Activated B cell treated with CpG ODN at 0.5 μM for 24 hours (primary cell): ENCODE measurements at regions not wholly inside any gene's neighbourhood (a gene's known extent, or its start where the extent isn't known, plus 50 kb on each side); places are given as distances from the start of the nearest gene placed in this dataset.

Experiments
- ATAC-seq: fragments of 200-7000 bp; cut with Tn5 transposase; one replicate; pipeline ENCODE4 v1.10.0; 2021; ENCODE audit warnings: low read depth, mild to moderate bottlenecking, moderate library complexity
- CTCF ChIA-PET: fragments of 350-600 bp; sonication (Branson Sonifier 250); formaldehyde crosslinking; loops from one replicate; lab custom pipeline; 2021; ENCODE audit warnings: antibody characterized with exemption; lab: Charles Lee
- POLR2A ChIA-PET: fragments of 350-600 bp; sonication (Branson Sonifier 250); formaldehyde crosslinking; loops from one replicate; lab custom pipeline; 2021; ENCODE audit warnings: antibody characterized with exemption; lab: Charles Lee
- DNase-seq: peaks from one replicate; pipeline ENCODE4 v3.0.0; 2022
- H3K27ac Mint-ChIP-seq: one replicate; pipeline ENCODE4 v1.8.0; 2020; ENCODE audit warnings: mixed read lengths
- H3K27me3 Mint-ChIP-seq: one replicate; pipeline ENCODE4 v1.8.0; 2021; ENCODE audit warnings: mixed read lengths
- H3K36me3 Mint-ChIP-seq: one replicate; pipeline ENCODE4 v1.8.0; 2021; ENCODE audit warnings: low read depth, mixed read lengths
- H3K4me1 Mint-ChIP-seq: one replicate; pipeline ENCODE4 v1.8.0; 2021; ENCODE audit warnings: mixed read lengths
- H3K4me3 Mint-ChIP-seq: one replicate; pipeline ENCODE4 v1.8.0; 2020; ENCODE audit warnings: mild to moderate bottlenecking, mixed read lengths
- H3K9me3 Mint-ChIP-seq: one replicate; pipeline ENCODE4 v1.8.0; 2020; ENCODE audit warnings: mixed read lengths
- CTCF ChIP-seq: fragments of 200-600 bp; IDR thresholded peaks from one replicate; pipeline ENCODE4 v1.8.0; 2022; ENCODE audit warnings: antibody characterized with exemption, mild to moderate bottlenecking
- intact Hi-C: fragments of 100-400 bp; cut with micrococcal nuclease; formaldehyde crosslinking; loops from one replicate; pipeline ENCODE4 v1.15.1; 2024

GRCh38 chr4:19838858-19839257 lies 412.8 kb upstream of the SLIT2 start:
- Mint-ChIP-seq H3K27ac (no peak overlapping the region), H3K9me3 (peaks cover 6% of the 10 kb centered on the region), H3K4me3 (no peak overlapping the region), H3K27me3 (no peaks in the 10 kb centered on the region), H3K4me1 (no peaks in the 10 kb centered on the region), H3K36me3 (no peaks in the 10 kb centered on the region)
- DNase-seq (no peak), ATAC-seq (no peak)
- ChIA-PET CTCF (no interaction called here), POLR2A (no interaction called here)
- intact Hi-C loops, result no loop called here
- no peak for TF ChIP-seq CTCF

DNA sequence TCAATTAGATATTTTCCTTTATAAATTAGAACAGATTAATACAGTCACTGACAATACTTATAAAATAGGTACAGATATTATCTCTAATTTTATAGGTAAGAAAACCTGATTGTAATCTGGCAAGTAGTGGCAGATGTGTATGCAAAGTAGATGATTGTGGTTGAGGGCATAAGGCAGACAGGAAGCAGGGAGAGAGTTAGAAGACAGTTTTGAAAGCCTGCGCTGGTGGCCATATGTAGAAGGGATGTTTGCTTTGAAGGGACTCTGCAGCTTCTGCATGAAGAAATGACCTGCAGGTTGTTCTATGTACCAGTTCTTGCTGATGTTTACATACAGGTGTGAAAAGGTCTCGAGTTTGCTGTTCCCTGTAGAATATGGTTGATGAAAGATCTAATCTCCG lies 416.3 kb upstream of the SLIT2 start:
- intact Hi-C loops, result no loop called here
- Mint-ChIP-seq H3K4me3 (no peak overlapping the region), H3K4me1 (no peaks in the 10 kb centered on the region), H3K36me3 (no peaks in the 10 kb centered on the region), H3K27me3 (no peaks in the 10 kb centered on the region), H3K27ac (no peak overlapping the region), H3K9me3 (peaks cover 4% of the 10 kb centered on the region)
- POLR2A ChIA-PET, result no interaction called here
- CTCF ChIA-PET, result no interaction called here
- ATAC-seq (no peak), DNase-seq (no peak)
- TF ChIP-seq CTCF, result no peak

- no peaks in the 10 kb centered on the region for H3K36me3 Mint-ChIP-seq
- no peak for TF ChIP-seq CTCF
- no peak for ATAC-seq
- no peaks in the 10 kb centered on the region for H3K27me3 Mint-ChIP-seq
- H3K9me3 Mint-ChIP-seq, result peaks cover 2% of the 10 kb centered on the region
- no peak overlapping the region for H3K27ac Mint-ChIP-seq
- POLR2A ChIA-PET, result no interaction called here
- intact Hi-C loops, result no loop called here
- H3K4me3 Mint-ChIP-seq, result no peak overlapping the region
- CTCF ChIA-PET, result no interaction called here
- H3K4me1 Mint-ChIP-seq, result no peaks in the 10 kb centered on the region
- DNase-seq, result no peak
Measured at GRCh38 chr4:19832411-19832810, 419.3 kb upstream of the SLIT2 start.

GRCh38 chr4:19831644-19832285 lies 419.9 kb upstream of the SLIT2 start:
- POLR2A ChIA-PET, result no interaction called here
- Mint-ChIP-seq H3K27ac (no peak overlapping the region), H3K4me1 (no peaks in the 10 kb centered on the region), H3K36me3 (no peaks in the 10 kb centered on the region), H3K9me3 (peaks cover 4% of the 10 kb centered on the region), H3K4me3 (no peak overlapping the region), H3K27me3 (no peaks in the 10 kb centered on the region)
- CTCF ChIA-PET, result no interaction called here
- intact Hi-C loops, result no loop called here
- ATAC-seq, result no peak
- no peak for TF ChIP-seq CTCF
- no peak for DNase-seq

DNA sequence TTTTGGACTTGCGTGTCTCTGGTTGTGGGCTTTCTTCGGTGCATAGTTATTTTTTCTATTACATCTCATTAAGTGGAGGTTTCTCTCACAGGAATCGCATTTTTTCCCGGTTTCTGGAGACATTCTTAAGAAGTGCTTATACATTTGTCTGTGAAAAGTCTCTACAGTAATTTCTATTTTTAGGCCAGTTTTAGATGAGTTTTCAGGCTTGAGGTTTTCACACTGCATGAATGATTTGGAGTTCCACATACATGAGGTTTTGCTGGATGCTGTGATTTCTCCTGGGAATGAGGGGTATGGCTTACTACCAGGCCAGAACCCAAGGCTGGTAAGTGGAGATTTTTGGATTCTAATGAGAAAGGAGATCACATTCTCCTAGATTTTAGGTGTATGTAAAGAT lies 422.6 kb upstream of the SLIT2 start:
- Mint-ChIP-seq H3K36me3 (no peaks in the 10 kb centered on the region), H3K9me3 (peaks cover 4% of the 10 kb centered on the region), H3K4me1 (no peaks in the 10 kb centered on the region), H3K27ac (no peak overlapping the region), H3K27me3 (no peaks in the 10 kb centered on the region), H3K4me3 (no peak overlapping the region)
- DNase-seq (no peak), ATAC-seq (no peak)
- TF ChIP-seq CTCF, result no peak
- ChIA-PET CTCF (no interaction called here), POLR2A (no interaction called here)
- intact Hi-C loops, result no loop called here
